HG03135 (cell line): ENCODE measurements at regions not wholly inside any gene's neighbourhood (a gene's known extent, or its start where the extent isn't known, plus 50 kb on each side); places are given as distances from the start of the nearest gene placed in this dataset.
"Not testable (repeated sequence)": the region's sequence is repeated elsewhere in the genome, so short reads cannot be mapped to it uniquely, and the experiment has no call there.

ENCODE experiments used
- ATAC-seq: cut with Tn5 transposase; IDR thresholded peaks from one replicate; pipeline ENCODE4 v1.9.1; 2021; ENCODE audit warnings: mild to moderate bottlenecking, moderate library complexity; ENCODE audit not compliant: unreplicated experiment

GRCh38 chr2:9707611-9708160, 76.9 kb upstream of the YWHAQ start:
- ATAC-seq: no peak

GRCh38 chr2:9708683-9709538, 78.1 kb upstream of the YWHAQ start:
- ATAC-seq: no peak

GRCh38 chr2:9709539-9710285, 78.9 kb upstream of the YWHAQ start:
- no peak for ATAC-seq

GRCh38 chr2:9710311-9710710, 79.5 kb upstream of the YWHAQ start:
- no peak for ATAC-seq

GRCh38 chr2:9712263-9712662, 81.5 kb upstream of the YWHAQ start:
- no peak for ATAC-seq

GRCh38 chr2:9714630-9715214, 83.9 kb upstream of the YWHAQ start:
- no peak for ATAC-seq

GRCh38 chr2:9715238-9715637, 84.4 kb upstream of the YWHAQ start:
- ATAC-seq: no peak

- ATAC-seq: no peak
Measured at GRCh38 chr2:9717886-9718451, 87.2 kb upstream of the YWHAQ start.

GRCh38 chr2:9720352-9721093, 89.7 kb upstream of the YWHAQ start:
- no peak for ATAC-seq

GRCh38 chr2:9721344-9721743, 90.5 kb upstream of the YWHAQ start:
- ATAC-seq: no peak

- no peak for ATAC-seq
Measured at GRCh38 chr2:9722451-9722850, 91.7 kb upstream of the YWHAQ start.

GRCh38 chr2:9724565-9724964, 93.8 kb upstream of the YWHAQ start:
- ATAC-seq: no peak

GRCh38 chr2:9725106-9725505, 94.3 kb upstream of the YWHAQ start:
- no peak for ATAC-seq

GRCh38 chr2:9726016-9726415, 95.2 kb upstream of the YWHAQ start:
- not testable (repeated sequence) for ATAC-seq

GRCh38 chr2:9730523-9730922, 99.7 kb upstream of the YWHAQ start:
- not testable (repeated sequence) for ATAC-seq

- ATAC-seq: no peak
Measured at GRCh38 chr2:9732824-9733223, 102.0 kb upstream of the YWHAQ start.

GRCh38 chr2:9734308-9734707, 103.5 kb upstream of the YWHAQ start:
- no peak for ATAC-seq

- no peak for ATAC-seq
Measured at GRCh38 chr2:9735335-9735734, 104.5 kb upstream of the YWHAQ start.

GRCh38 chr2:9736021-9736420, 105.2 kb upstream of the YWHAQ start:
- ATAC-seq: no peak

GRCh38 chr2:9737053-9737875, 106.0 kb upstream of the TAF1B start:
- ATAC-seq: no peak
